Naive thymus-derived CD4-positive, alpha-beta T cell (primary cell): ENCODE measurements at regions not wholly inside any gene's neighbourhood (a gene's known extent, or its start where the extent isn't known, plus 50 kb on each side); places are given as distances from the start of the nearest gene placed in this dataset.
A peak's percentile ranks its signal among the peaks of the same experiment; 100 is the strongest.

Experiments used
- ATAC-seq: fragments of 150-1000 bp; cut with Tn5 transposase; 2 replicates; pipeline ENCODE4 v1.10.0; 2021; ENCODE audit warnings: mild to moderate bottlenecking, moderate library complexity
- CTCF ChIA-PET: fragments of 350-600 bp; sonication (Branson Sonifier 250); formaldehyde crosslinking; loops from one replicate; lab custom pipeline; 2021; ENCODE audit warnings: antibody characterized with exemption; lab: Charles Lee
- POLR2A ChIA-PET: fragments of 350-600 bp; sonication (Branson Sonifier 250); formaldehyde crosslinking; loops from one replicate; lab custom pipeline; 2021; ENCODE audit warnings: antibody characterized with exemption, inconsistent platforms; lab: Charles Lee
- DNase-seq, 9 donors: peaks; one replicate each; pipeline versions ENCODE4 v3.0.0 to v3.0.0-alpha.2; 2020 to 2022; ENCODE audit warnings: mixed read lengths in 1 of 9
- H3K27ac ChIP-seq: one replicate; pipeline ENCODE4 v1.7.0; 2013; ENCODE audit warnings: mild to moderate bottlenecking, low read depth, low read length, moderate library complexity
- H3K27me3 ChIP-seq, 2 donors: one replicate each; pipeline ENCODE4 v1.7.0; 2013; ENCODE audit warnings: low read length in 2 of 2, mild to moderate bottlenecking in 2 of 2, moderate library complexity in 2 of 2; ENCODE audit not compliant: control insufficient read depth in 2 of 2, insufficient read depth in 2 of 2
- H3K36me3 ChIP-seq, 3 experiments: 1 replicate in 2 of 3; 2 replicates in 1 of 3; pipeline ENCODE4 v1.7.0; 2013; ENCODE audit warnings: low read length in 3 of 3, mild to moderate bottlenecking in 3 of 3, moderate library complexity in 1 of 3; ENCODE audit not compliant: insufficient read depth in 3 of 3, control insufficient read depth in 2 of 3
- H3K4me1 ChIP-seq, 2 donors: one replicate each; pipeline ENCODE4 v1.7.0; 2013; ENCODE audit warnings: low read length in 2 of 2, mild to moderate bottlenecking in 2 of 2, moderate library complexity in 1 of 2; ENCODE audit not compliant: control insufficient read depth in 2 of 2, insufficient read depth in 2 of 2
- H3K4me3 ChIP-seq: 2 replicates; pipeline ENCODE4 v1.7.0; 2013; ENCODE audit warnings: mild to moderate bottlenecking, low read length
- H3K9me3 ChIP-seq, 3 experiments: 1 replicate in 2 of 3; 2 replicates in 1 of 3; pipeline ENCODE4 v1.7.0; 2013; ENCODE audit warnings: low read length in 3 of 3; ENCODE audit not compliant: control insufficient read depth in 2 of 3
- H3K27ac Mint-ChIP-seq, 9 donors: one replicate each; pipeline ENCODE4 v1.8.0; 2020 to 2022; ENCODE audit warnings: mixed read lengths in 9 of 9, mild to moderate bottlenecking in 8 of 9, moderate library complexity in 5 of 9, inconsistent platforms in 2 of 9
- H3K27me3 Mint-ChIP-seq, 5 donors: one replicate each; pipeline ENCODE4 v1.8.0; 2021 to 2022; ENCODE audit warnings: mixed read lengths in 5 of 5, mild to moderate bottlenecking in 1 of 5
- H3K36me3 Mint-ChIP-seq, 5 donors: one replicate each; pipeline ENCODE4 v1.8.0; 2020 to 2022; ENCODE audit warnings: mixed read lengths in 5 of 5, mild to moderate bottlenecking in 3 of 5, inconsistent platforms in 1 of 5
- H3K4me1 Mint-ChIP-seq, 7 donors: one replicate each; pipeline ENCODE4 v1.8.0; 2020 to 2022; ENCODE audit warnings: mixed read lengths in 7 of 7, mild to moderate bottlenecking in 3 of 7, inconsistent platforms in 1 of 7
- H3K4me3 Mint-ChIP-seq, 10 donors: one replicate each; pipeline ENCODE4 v1.8.0; 2020 to 2022; ENCODE audit warnings: mild to moderate bottlenecking in 10 of 10, mixed read lengths in 10 of 10, moderate library complexity in 6 of 10, inconsistent platforms in 2 of 10
- H3K9me3 Mint-ChIP-seq, 11 donors: one replicate each; pipeline ENCODE4 v1.8.0; 2020 to 2022; ENCODE audit warnings: mixed read lengths in 11 of 11, mild to moderate bottlenecking in 4 of 11, inconsistent platforms in 1 of 11, moderate library complexity in 1 of 11
- intact Hi-C, 2 donors: fragments of 100-400 bp; cut with micrococcal nuclease; formaldehyde crosslinking; loops; one replicate each; pipeline ENCODE4 v1.15.1; 2023

DNA sequence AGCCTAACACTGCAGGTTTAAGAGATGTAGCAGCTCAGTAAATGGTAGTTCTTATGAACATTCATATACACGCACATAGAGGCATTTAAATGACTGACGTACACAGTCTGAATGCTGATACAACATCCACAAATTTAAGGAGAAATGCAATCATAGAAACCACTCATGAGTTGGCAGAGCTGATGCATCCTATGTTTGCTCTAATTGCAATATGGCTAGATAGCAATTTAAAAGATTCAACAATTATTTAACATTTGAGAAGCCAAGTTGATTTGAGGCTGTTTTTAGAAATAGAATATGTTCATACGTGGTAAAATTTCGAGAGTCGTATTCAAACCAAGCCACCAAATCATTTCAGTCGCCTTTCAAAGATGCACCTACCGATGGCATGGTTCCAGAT lies 135.6 kb downstream of the PFKFB3 start:
- POLR2A ChIA-PET: interaction anchor here (0.9 kb wide), 1 partner anchor 8 kb away, joined by 3 read pairs; no protein-coding TSS in a partner anchor
- DNase-seq: no peak
- H3K4me3 Mint-ChIP-seq: no peak overlapping the region

DNA sequence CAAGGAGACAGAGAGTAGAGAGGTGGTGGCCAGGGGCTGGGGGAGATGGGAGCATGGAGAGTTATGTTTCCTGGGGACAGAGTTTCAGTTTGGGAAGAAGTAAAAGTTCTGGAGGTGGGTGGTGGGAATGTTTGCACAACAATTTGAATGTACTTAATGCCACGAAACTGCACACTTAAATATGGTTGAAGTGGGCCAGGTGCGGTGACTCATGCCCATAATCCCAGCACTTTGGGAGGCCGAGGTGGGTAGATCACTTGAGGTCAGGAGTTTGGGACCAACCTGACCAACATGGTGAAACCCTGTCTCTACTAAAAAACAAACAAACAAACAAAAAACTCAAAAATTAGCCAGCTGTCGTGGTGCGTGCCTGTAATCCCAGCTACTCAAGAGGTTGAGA lies 137.2 kb downstream of the PFKFB3 start:
- Histone ChIP-seq H3K4me3 (no peak overlapping the region), H3K27me3 (no peaks in the 10 kb centered on the region), H3K4me1 (no peaks in the 10 kb centered on the region), H3K9me3 (no peaks in the 10 kb centered on the region), H3K36me3 (no peaks in the 10 kb centered on the region), H3K27ac (no peak overlapping the region)
- ATAC-seq (no peak), DNase-seq (no peak)
- Mint-ChIP-seq H3K27me3 (no peaks in the 10 kb centered on the region), H3K9me3 (no peaks in the 10 kb centered on the region), H3K4me3 (no peak overlapping the region), H3K27ac (peak overlapping the region in 1 of 9 donors; percentile 21), H3K36me3 (peaks cover 0 to 15% (median 0%) of the 10 kb centered on the region in 5 donors), H3K4me1 (peaks cover 2 to 16% (median 11%) of the 10 kb centered on the region in 7 donors)
- intact Hi-C loops: loop anchor here in 1 of 2 donors (5.0 to 10.0 kb wide), 4 partner anchors 48 to 255 kb away; no protein-coding TSS in a partner anchor
- ChIA-PET CTCF (interaction anchor here (0.6 kb wide), 1 partner anchor 48 kb away, joined by 3 read pairs; no protein-coding TSS in a partner anchor), POLR2A (no interaction called here)

More for the DNA sequence above, 135.6 kb downstream of the PFKFB3 start:
- CTCF ChIA-PET: interaction anchor here (0.8 to 1.4 kb wide), 3 partner anchors 10 to 165 kb away, joined by 3 to 5 read pairs (median 4); no protein-coding TSS in a partner anchor
- Histone ChIP-seq H3K27ac (no peak overlapping the region), H3K9me3 (peaks cover 0 to under 1% (median 0%) of the 10 kb centered on the region in 3 experiments), H3K4me1 (no peaks in the 10 kb centered on the region), H3K36me3 (no peaks in the 10 kb centered on the region), H3K27me3 (no peaks in the 10 kb centered on the region), H3K4me3 (no peak overlapping the region)
- peaks cover 3 to 11% (median 8%) of the 10 kb centered on the region in 11 donors for H3K9me3 Mint-ChIP-seq
- no peak overlapping the region for H3K27ac Mint-ChIP-seq
- H3K4me1 Mint-ChIP-seq: peaks cover 0 to 10% (median 7%) of the 10 kb centered on the region in 7 donors
- ATAC-seq: no peak
- H3K36me3 Mint-ChIP-seq: peaks cover 3 to 19% (median 10%) of the 10 kb centered on the region in 5 donors
- intact Hi-C loops: loop anchor here in 1 of 2 donors (5.0 kb wide), 1 partner anchor 46 kb away; no protein-coding TSS in a partner anchor
- no peaks in the 10 kb centered on the region for H3K27me3 Mint-ChIP-seq

DNA sequence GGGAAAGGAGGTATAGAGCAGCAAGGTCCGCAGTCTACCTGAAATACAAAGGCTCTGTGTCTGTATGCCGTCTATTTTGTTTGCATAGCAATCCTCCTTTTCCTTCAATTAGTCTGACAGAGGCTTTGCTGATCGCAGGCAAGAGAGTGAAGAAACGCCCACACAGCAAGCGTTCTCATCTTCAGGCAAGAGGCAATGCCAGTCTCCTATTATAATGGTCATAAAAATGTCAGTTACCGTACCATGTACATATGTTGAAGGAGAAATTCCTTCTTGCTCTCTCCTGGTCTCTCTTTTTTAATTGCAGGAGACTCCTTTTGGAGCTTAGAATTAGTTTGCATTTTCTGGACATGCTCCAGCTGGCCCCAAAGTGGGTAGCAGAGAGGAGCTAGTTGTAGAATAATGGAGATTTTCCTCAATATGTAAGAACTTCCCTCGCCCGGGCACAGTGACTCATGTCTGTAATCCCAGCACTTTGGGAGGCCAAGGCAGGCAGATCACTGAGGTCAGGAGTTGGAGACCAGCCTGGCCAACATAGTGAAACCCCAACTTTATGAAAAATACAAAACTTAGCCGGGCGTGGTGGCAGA lies 139.5 kb downstream of the PFKFB3 start:
- no peak overlapping the region for H3K27ac Mint-ChIP-seq
- H3K4me3 ChIP-seq: no peak overlapping the region
- peaks cover 0 to 18% (median 0%) of the 10 kb centered on the region in 5 donors for H3K36me3 Mint-ChIP-seq
- peaks cover 9 to 18% of the 10 kb centered on the region in 2 donors for H3K4me1 ChIP-seq
- no peaks in the 10 kb centered on the region for H3K9me3 ChIP-seq
- H3K36me3 ChIP-seq: no peaks in the 10 kb centered on the region
- peaks cover 0 to 8% (median 0%) of the 10 kb centered on the region in 11 donors for H3K9me3 Mint-ChIP-seq
- H3K4me1 Mint-ChIP-seq: peaks cover 21 to 38% (median 30%) of the 10 kb centered on the region in 7 donors
- DNase-seq (no peak), ATAC-seq (no peak)
- H3K27me3 Mint-ChIP-seq: no peaks in the 10 kb centered on the region
- no peak overlapping the region for H3K4me3 Mint-ChIP-seq
- POLR2A ChIA-PET: no interaction called here
- no peak overlapping the region for H3K27ac ChIP-seq
- CTCF ChIA-PET: no interaction called here
- no peaks in the 10 kb centered on the region for H3K27me3 ChIP-seq
- intact Hi-C loops: loop anchor here in 1 of 2 donors (10.0 kb wide), 3 partner anchors 107 to 253 kb away; no protein-coding TSS in a partner anchor

DNA sequence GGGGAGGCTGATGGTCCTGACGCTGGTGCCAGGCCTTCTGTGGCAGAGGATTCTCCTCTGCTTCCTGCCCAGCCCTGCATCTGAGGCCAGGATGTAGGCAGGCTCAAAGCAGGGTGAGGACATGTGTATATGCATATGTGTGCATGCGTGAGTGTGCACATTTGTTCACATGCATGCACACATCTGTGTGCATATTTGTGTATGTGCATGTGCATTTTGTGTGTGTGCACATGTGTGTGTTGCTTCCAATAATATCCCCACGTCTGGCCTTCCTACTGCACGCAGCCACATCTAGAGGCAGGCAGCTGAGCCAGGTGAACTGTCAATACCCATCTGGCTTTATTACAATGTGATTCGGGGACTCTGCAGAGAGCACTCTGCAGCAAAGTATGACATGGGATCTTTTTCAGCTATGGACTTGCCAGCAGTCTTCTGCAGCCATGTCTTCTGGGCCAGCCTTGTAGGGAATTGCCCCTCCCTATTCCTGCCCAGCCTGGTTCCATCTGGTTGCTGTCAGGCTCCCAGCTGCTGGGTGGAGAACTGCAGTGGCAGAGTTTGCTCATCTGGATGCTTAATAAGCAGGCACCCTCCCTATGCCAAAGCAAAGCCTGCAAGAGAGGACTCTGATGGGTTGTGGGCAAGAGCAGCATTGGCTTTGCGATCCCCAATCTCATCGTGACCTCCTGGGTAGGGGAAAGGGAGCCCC lies 140.7 kb downstream of the PFKFB3 start:
- H3K27me3 ChIP-seq: no peaks in the 10 kb centered on the region
- Mint-ChIP-seq H3K4me3 (no peak overlapping the region), H3K27ac (peak overlapping the region in 4 of 9 donors; percentile 41 to 76 (median 58)), H3K36me3 (peaks cover 0 to 17% (median 0%) of the 10 kb centered on the region in 5 donors), H3K9me3 (peaks cover 0 to 8% (median 0%) of the 10 kb centered on the region in 11 donors), H3K4me1 (peaks cover 29 to 50% (median 42%) of the 10 kb centered on the region in 7 donors), H3K27me3 (no peaks in the 10 kb centered on the region)
- ChIA-PET CTCF (no interaction called here), POLR2A (interaction anchor here (0.5 to 1.2 kb wide), 3 partner anchors 10 to 78 kb away, joined by 3 to 5 read pairs (median 3); no protein-coding TSS in a partner anchor)
- ATAC-seq (no peak), DNase-seq (no peak)
- intact Hi-C loops: loop anchor here in 1 of 2 donors (10.0 kb wide), 3 partner anchors 109 to 251 kb away; no protein-coding TSS in a partner anchor
- peaks cover 20 to 28% of the 10 kb centered on the region in 2 donors for H3K4me1 ChIP-seq
- no peak overlapping the region for H3K27ac ChIP-seq
- H3K36me3 ChIP-seq: no peaks in the 10 kb centered on the region
- H3K4me3 ChIP-seq: no peak overlapping the region
- no peaks in the 10 kb centered on the region for H3K9me3 ChIP-seq

DNA sequence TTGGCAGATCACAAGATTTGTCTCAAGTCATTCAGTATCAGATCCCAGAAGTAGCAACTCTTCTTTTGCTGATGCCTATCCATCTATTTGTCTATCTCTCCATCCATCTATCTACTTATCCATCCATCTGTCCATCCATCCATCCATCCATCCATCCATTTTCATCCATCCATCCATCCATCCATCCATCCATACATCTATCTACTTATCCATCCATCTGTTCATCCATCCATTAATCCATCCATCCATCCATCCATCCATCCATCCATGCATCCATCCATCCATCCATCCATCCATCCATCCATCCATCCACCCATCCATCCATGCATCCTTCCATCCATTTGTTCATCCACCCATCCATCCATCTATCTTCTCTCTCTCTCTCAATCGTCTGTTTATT lies 142.7 kb downstream of the PFKFB3 start:
- peak overlapping the region in 2 of 10 donors; percentile 0 to 88 for H3K4me3 Mint-ChIP-seq
- H3K4me1 Mint-ChIP-seq: peaks cover 46 to 70% (median 62%) of the 10 kb centered on the region in 7 donors
- H3K27ac Mint-ChIP-seq: peak overlapping the region in 8 of 9 donors; percentile 21 to 95 (median 80)
- ChIA-PET POLR2A (interaction anchor here (1.4 to 1.5 kb wide), 2 partner anchors 41 to 54 kb away, joined by 3 to 9 read pairs; no protein-coding TSS in a partner anchor), CTCF (interaction anchor here (0.7 to 3.6 kb wide), 4 partner anchors 10 to 143 kb away, joined by 3 to 35 read pairs (median 4); partner anchors contain the start of gene PFKFB3)
- Histone ChIP-seq H3K27ac (no peak overlapping the region), H3K36me3 (no peaks in the 10 kb centered on the region), H3K4me3 (no peak overlapping the region), H3K27me3 (no peaks in the 10 kb centered on the region), H3K9me3 (no peaks in the 10 kb centered on the region), H3K4me1 (peaks cover 25 to 34% of the 10 kb centered on the region in 2 donors)
- intact Hi-C loops: loop anchor here in 1 of 2 donors (10.0 kb wide), 3 partner anchors 111 to 249 kb away; no protein-coding TSS in a partner anchor
- H3K36me3 Mint-ChIP-seq: peaks cover 0 to 24% (median 0%) of the 10 kb centered on the region in 5 donors
- DNase-seq (no peak), ATAC-seq (no peak)
- no peaks in the 10 kb centered on the region for H3K27me3 Mint-ChIP-seq
- peaks cover 0 to 8% (median 0%) of the 10 kb centered on the region in 11 donors for H3K9me3 Mint-ChIP-seq

DNA sequence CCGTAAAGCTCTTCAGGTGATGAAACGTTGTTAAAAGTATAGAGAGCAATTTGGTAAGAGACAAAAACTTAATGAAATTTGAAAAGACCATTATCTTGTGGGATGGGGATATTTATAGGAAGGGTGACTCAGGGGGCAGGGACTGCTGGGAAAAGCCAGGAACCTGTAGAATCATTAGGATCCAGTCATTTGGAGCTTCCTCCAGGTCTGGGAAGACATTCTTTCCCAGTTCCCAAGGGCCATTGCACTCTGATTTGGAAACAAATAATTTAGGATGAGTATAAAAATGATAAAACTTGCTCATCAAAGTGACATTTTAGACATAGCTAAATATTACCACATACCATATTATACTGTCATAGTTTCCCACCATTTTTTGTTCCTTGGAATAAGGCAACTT lies 143.9 kb downstream of the PFKFB3 start:
- DNase-seq (no peak), ATAC-seq (no peak)
- Mint-ChIP-seq H3K27me3 (no peaks in the 10 kb centered on the region), H3K4me1 (peaks cover 42 to 79% (median 62%) of the 10 kb centered on the region in 7 donors), H3K9me3 (peaks cover 0 to 8% (median 0%) of the 10 kb centered on the region in 11 donors), H3K4me3 (peak overlapping the region; percentile 18 to 88 (median 60)), H3K27ac (peak overlapping the region; percentile 6 to 99 (median 96)), H3K36me3 (peaks cover 0 to 26% (median 0%) of the 10 kb centered on the region in 5 donors)
- POLR2A ChIA-PET: interaction anchor here (0.9 to 4.2 kb wide), 8 partner anchors 8 to 183 kb away, joined by 3 to 30 read pairs (median 8); partner anchors contain the start of gene PFKFB3
- Histone ChIP-seq H3K36me3 (no peaks in the 10 kb centered on the region), H3K27ac (peak overlapping the region; percentile 79), H3K4me3 (no peak overlapping the region), H3K27me3 (no peaks in the 10 kb centered on the region), H3K9me3 (no peaks in the 10 kb centered on the region), H3K4me1 (peaks cover 25 to 34% of the 10 kb centered on the region in 2 donors)
- intact Hi-C loops: loop anchor here in 1 of 2 donors (10.0 kb wide), 3 partner anchors 112 to 248 kb away; no protein-coding TSS in a partner anchor
- CTCF ChIA-PET: interaction anchor here (1.0 to 3.6 kb wide), 5 partner anchors 9 to 144 kb away, joined by 3 to 35 read pairs (median 4); partner anchors contain the start of gene PFKFB3
